Stomach (tissue), 8 donors: ENCODE measurements at regions not wholly inside any gene's neighbourhood (a gene's known extent, or its start where the extent isn't known, plus 50 kb on each side); places are given as distances from the start of the nearest gene placed in this dataset.

ENCODE experiments used
- DNase-seq, 2 donors: peaks; one replicate each; pipeline versions ENCODE4 v3.0.0 to v3.0.0-alpha.2; 2013 to 2019
- H3K27ac ChIP-seq, 5 donors: fragments of 200-600 bp in 4 of 5; sonication (generic) in 4 of 5; one replicate each; pipeline ENCODE4 v1.5.1; 2013 to 2019; ENCODE audit warnings: mild to moderate bottlenecking in 1 of 5, moderate library complexity in 1 of 5
- H3K27me3 ChIP-seq, 3 donors: fragments of 200-600 bp; sonication (generic); one replicate each; pipeline ENCODE4 v1.5.1; 2017 to 2019; ENCODE audit warnings: mixed run types in 1 of 3
- H3K36me3 ChIP-seq, 4 donors: fragments of 200-600 bp; sonication (generic); 1 replicate in 3 of 4; 2 replicates in 1 of 4; pipeline ENCODE4 v1.5.1; 2016 to 2019
- H3K4me1 ChIP-seq, 4 donors: fragments of 200-600 bp; sonication (generic); one replicate each; pipeline ENCODE4 v1.5.1; 2016 to 2019
- H3K4me3 ChIP-seq, 4 donors: fragments of 200-600 bp; sonication (generic) in 3 of 4; one replicate each; pipeline ENCODE4 v1.5.1; 2016 to 2019; ENCODE audit warnings: mild to moderate bottlenecking in 1 of 4
- H3K9me3 ChIP-seq, 4 donors: fragments of 200-600 bp; sonication (generic); one replicate each; pipeline ENCODE4 v1.5.1; 2016 to 2019
- EP300 ChIP-seq: sonication (generic); formaldehyde crosslinking; IDR thresholded peaks from one replicate; pipeline ENCODE4 v1.6.1; 2017; ENCODE audit warnings: antibody characterized with exemption
- POLR2A ChIP-seq, 4 donors: fragments of 450-650 bp; IDR thresholded peaks; one replicate each; pipeline ENCODE4 v1.6.1; 2016; ENCODE audit warnings: antibody characterized with exemption in 4 of 4, control low read depth in 2 of 4, mild to moderate bottlenecking in 1 of 4, moderate library complexity in 1 of 4
- POLR2AphosphoS5 ChIP-seq, 3 donors: sonication (generic); formaldehyde crosslinking; IDR thresholded peaks; one replicate each; pipeline ENCODE4 v1.6.1; 2016; ENCODE audit warnings: antibody characterized with exemption in 3 of 3
- WGBS, 5 donors: extraction: QIAGEN DNeasy Blood & Tissue Kit in 3 of 5; methylation state at CpG; one replicate each; pipeline versions ENCODE4 v1.1.5 to v1.1.7; 2013 to 2018; 5-methylcytosine and 5-hydroxymethylcytosine counted together
- intact Hi-C: fragments of 100-400 bp; cut with DNase I; formaldehyde crosslinking; loops from one replicate; pipeline ENCODE4 v1.15.1; 2023; ENCODE audit warnings: low total_unique reads
- TF ChIP-seq, protein P1 (sequence below), 7 experiments: fragments of 450-650 bp in 4 of 7; fragments of 200-600 bp in 3 of 7; sonication (generic) in 3 of 7; IDR thresholded peaks; one replicate each; pipeline ENCODE4 v1.5.1; 2016 to 2019; ENCODE audit warnings: antibody characterized with exemption in 7 of 7, control low read depth in 2 of 7, mild to moderate bottlenecking in 1 of 7
- donor health status: healthy with polysubstance abuse.
- donor health status: Bipolar disorder and iron deficiency.
- donor health status: healthy.

DNA sequence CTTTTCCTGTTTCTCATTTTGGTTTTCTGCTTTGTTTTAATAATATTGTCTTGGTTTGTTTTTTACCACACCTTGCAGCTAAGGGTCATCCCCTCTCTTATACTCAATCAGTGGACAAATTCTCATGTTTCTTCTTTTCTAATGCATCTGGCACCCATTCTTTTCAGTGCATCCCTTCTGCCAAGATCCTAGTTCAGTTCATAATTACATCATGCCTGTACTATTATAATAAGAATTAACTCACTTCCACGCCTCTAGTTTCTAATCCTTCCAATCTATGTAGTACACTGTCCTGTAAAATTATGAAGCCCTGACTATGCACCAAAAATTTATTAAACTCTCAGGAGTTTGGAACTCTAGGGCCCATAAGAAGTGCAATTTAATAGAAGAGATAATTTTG is 126.1 kb downstream of the FAT4 start:
- Histone ChIP-seq H3K4me1 (no peaks in the 10 kb centered on the region), H3K36me3 (no peaks in the 10 kb centered on the region), H3K4me3 (no peak overlapping the region), H3K27ac (no peak overlapping the region), H3K27me3 (no peaks in the 10 kb centered on the region), H3K9me3 (no peaks in the 10 kb centered on the region)
- TF ChIP-seq POLR2A (IDR thresholded peaks at IDR 0.05): no peak
- no peak for TF ChIP-seq POLR2AphosphoS5 (IDR thresholded peaks at IDR 0.05)
- TF ChIP-seq EP300: no peak
- TF ChIP-seq, protein P1, sequence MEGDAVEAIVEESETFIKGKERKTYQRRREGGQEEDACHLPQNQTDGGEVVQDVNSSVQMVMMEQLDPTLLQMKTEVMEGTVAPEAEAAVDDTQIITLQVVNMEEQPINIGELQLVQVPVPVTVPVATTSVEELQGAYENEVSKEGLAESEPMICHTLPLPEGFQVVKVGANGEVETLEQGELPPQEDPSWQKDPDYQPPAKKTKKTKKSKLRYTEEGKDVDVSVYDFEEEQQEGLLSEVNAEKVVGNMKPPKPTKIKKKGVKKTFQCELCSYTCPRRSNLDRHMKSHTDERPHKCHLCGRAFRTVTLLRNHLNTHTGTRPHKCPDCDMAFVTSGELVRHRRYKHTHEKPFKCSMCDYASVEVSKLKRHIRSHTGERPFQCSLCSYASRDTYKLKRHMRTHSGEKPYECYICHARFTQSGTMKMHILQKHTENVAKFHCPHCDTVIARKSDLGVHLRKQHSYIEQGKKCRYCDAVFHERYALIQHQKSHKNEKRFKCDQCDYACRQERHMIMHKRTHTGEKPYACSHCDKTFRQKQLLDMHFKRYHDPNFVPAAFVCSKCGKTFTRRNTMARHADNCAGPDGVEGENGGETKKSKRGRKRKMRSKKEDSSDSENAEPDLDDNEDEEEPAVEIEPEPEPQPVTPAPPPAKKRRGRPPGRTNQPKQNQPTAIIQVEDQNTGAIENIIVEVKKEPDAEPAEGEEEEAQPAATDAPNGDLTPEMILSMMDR (IDR thresholded peaks at IDR 0.05): no peak
- WGBS, 5 donors: 67 to 88% (median 81%) methylated on average over 1 of the region's 1 CpG
- intact Hi-C loops: no loop called here
- peak in 1 of 2 donors; percentile 5 for DNase-seq

DNA sequence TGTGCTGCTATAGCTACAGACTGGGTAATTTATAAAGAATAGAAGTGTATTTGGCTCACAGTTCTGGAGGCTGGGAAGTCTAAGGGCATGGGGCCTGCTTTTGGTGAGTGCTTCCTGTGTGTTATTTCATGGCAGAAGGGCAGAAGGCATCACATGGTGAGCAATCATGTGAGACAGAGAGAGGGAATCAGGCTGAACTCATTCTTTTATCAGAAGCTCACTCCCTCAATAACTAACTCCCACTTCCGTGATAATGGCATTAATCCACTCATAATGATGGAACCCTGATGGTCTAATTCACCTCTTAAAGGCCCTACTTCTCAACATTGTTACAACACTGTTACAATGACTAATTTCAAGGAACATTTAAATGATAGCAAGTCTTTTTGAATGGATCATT is 129.4 kb downstream of the FAT4 start:
- H3K27ac ChIP-seq: no peak overlapping the region
- no peaks in the 10 kb centered on the region for H3K27me3 ChIP-seq
- no peak for TF ChIP-seq POLR2AphosphoS5 (IDR thresholded peaks at IDR 0.05)
- TF ChIP-seq POLR2A (IDR thresholded peaks at IDR 0.05): no peak
- TF ChIP-seq, protein P1 (IDR thresholded peaks at IDR 0.05): no peak
- TF ChIP-seq EP300: no peak
- H3K4me1 ChIP-seq: no peaks in the 10 kb centered on the region
- 82 to 94% (median 92%) methylated on average over 1 of the region's 1 CpG for WGBS, 5 donors
- no peaks in the 10 kb centered on the region for H3K9me3 ChIP-seq
- DNase-seq: no peak
- intact Hi-C loops: no loop called here
- peaks cover 0 to 6% (median under 1%) of the 10 kb centered on the region in 4 donors for H3K36me3 ChIP-seq
- no peak overlapping the region for H3K4me3 ChIP-seq

DNA sequence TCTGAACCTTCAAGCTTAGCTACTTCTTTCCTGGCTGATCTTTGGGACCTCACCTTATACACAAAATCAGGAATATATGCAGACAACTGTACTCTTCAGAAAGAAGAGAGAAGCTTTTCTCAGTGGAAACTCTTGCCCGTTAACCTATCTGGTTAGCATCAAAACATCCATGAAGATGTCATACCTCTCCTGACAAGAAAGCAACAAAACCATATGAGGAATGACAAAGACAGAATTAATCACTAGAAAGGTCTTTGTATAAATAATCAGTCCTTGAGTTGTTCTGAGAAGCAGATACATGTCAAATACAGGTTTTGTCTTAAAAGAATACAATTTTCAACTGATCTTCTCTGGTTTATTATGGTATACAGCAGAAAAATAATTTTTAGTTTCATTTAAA is 130.8 kb downstream of the FAT4 start:
- Histone ChIP-seq H3K27ac (no peak overlapping the region), H3K4me3 (no peak overlapping the region), H3K36me3 (peaks cover 0 to 15% (median 8%) of the 10 kb centered on the region in 4 donors), H3K27me3 (no peaks in the 10 kb centered on the region), H3K9me3 (no peaks in the 10 kb centered on the region), H3K4me1 (no peaks in the 10 kb centered on the region)
- no peak for TF ChIP-seq POLR2AphosphoS5 (IDR thresholded peaks at IDR 0.05)
- TF ChIP-seq, protein P1 (IDR thresholded peaks at IDR 0.05): no peak
- TF ChIP-seq POLR2A (IDR thresholded peaks at IDR 0.05): no peak
- no peak for TF ChIP-seq EP300
- 79 to 90% (median 90%) methylated on average over 1 of the region's 1 CpG for WGBS, 5 donors
- peak in 1 of 2 donors; percentile 12 for DNase-seq
- intact Hi-C loops: no loop called here

DNA sequence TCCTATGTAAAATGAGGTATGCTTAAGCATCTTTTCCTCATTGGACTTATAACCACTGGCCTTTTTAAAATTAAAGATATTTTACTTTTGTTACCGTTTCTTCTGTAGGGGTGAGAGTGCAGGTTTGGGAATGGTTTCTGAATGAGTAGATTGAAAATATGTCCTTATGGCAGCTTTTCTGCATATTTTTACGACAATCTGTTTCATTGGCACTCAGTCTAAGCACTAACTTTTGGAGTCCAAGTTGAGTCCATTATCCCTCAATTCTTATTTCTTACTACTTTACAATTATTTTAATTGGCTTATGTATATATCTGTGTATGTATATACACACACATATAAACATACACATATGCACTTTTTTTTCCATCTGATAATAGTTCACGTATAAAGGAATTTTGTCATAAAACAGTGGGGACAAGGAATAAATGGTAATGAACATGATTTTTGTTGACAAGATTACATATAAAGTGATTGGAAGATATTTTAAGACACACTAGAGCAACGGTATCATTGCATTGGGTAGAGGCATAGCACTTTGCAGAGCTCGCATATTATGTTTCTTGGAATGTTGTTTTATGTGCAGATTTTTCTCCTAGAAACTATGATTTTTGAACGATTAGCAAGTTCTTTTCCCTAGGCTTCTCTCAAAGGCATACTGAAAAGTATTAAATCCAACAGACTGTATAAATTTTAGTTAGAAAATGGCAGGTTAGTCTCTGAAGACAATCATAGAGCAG is 133.0 kb downstream of the FAT4 start:
- Histone ChIP-seq H3K4me3 (no peak overlapping the region), H3K4me1 (no peaks in the 10 kb centered on the region), H3K27ac (no peak overlapping the region), H3K36me3 (peaks cover 0 to 23% (median 11%) of the 10 kb centered on the region in 4 donors), H3K9me3 (no peaks in the 10 kb centered on the region), H3K27me3 (no peaks in the 10 kb centered on the region)
- no peak for DNase-seq
- 75 to 80% (median 76%) methylated on average over 6 of the region's 6 CpGs for WGBS, 5 donors
- intact Hi-C loops: no loop called here
- TF ChIP-seq EP300: no peak
- TF ChIP-seq, protein P1 (IDR thresholded peaks at IDR 0.05): no peak
- no peak for TF ChIP-seq POLR2AphosphoS5 (IDR thresholded peaks at IDR 0.05)
- no peak for TF ChIP-seq POLR2A (IDR thresholded peaks at IDR 0.05)
